Activated CD4-positive, alpha-beta T cell treated with anti-CD3 and anti-CD28 coated beads for 24 hours (primary cell): ENCODE measurements at regions not wholly inside any gene's neighbourhood (a gene's known extent, or its start where the extent isn't known, plus 50 kb on each side); places are given as distances from the start of the nearest gene placed in this dataset.
A peak's percentile ranks its signal among the peaks of the same experiment; 100 is the strongest.

ENCODE experiments used
- DNase-seq, 2 donors: peaks; one replicate each; pipeline ENCODE4 v3.0.0-alpha.2; 2020; ENCODE audit warnings: low read depth in 2 of 2

DNA sequence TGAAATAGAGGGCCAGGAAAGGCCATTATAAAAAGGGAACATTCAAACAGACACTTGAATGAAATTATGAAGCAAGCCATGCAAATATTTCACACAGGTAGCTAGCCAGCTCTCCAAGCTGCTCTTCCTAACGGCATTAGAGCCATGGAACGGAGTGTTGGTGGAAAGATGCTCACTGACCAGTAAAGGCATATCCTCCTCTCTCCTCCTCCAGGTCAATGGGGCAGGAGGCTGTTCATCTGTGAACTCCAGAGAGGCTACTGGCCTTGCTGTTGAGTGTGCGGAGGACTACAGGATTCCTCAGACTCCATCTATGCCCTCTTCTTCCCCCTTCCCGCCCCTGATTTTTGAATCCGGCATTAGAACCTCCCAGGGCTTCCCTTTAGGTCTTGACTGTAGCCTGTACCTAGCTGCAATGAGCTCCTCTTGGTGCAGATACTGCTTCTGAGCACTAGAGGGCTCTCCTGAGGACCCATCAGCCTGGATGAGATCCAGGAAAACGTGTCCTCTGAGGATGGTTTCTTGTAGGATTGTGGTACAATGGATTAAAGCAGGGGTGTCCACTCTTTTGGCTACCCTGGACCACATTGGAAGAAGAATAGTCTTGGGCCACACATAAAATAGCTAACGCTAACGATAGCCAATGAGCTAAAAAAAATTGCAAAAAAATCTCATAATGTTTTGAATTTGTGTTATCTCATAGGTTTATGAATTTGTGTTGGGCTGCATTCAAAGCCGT, 162.2 kb downstream of the SREK1 start:
- peak; percentile 6 to 7 for DNase-seq

GRCh38 chr5:66306844-66307315, 162.8 kb downstream of the SREK1 start:
- DNase-seq: no peak

DNA sequence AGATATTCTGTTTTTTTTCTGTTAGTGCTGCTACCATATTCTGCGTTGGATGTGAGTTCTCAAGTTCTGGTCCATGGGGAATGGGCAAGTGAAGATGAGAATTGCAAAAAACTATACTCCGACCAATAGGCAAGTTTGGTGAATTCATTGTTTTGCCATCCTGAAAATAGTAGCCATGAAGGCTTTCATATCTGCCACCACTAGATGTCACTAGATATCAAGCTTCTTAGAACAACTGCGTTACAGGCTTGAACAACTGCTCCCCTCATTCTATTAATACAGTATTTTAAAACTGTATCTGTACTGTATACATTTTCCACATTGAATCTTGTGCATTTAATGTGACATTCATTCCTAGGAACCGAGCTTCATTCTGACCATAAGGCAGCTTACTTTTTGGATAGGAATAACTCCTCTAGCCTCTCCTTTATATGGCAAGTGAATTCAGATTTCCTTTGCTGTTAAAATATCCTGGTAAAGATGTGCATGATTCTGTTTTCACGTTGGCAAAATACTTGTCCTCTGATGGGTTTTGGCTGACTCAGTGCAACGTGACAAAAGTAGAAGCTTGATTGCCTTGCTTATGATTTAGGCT, 163.6 kb downstream of the SREK1 start:
- no peak for DNase-seq

- no peak for DNase-seq
These were observed 168.2 kb downstream of the SREK1 start for GRCh38 chr5:66312266-66312665.

DNA sequence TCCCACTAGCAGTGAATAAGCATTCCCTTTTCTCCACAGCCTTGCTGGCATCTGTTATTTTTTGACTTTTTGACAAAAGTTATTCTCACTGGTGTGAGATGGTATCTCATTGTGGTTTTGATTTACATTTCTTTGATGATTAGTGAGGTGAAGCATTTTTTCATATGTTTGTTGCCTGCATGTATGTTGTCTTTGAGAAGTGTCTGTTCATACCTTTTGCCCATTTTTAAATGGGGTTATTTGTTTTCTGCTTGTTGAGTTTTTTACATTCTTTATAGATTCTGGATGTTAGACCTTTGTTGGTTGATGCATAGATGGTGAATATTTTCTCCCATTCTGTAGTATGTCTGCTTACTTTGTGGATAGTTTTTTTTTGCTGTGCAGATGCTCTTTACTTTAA, 171.7 kb downstream of the SREK1 start:
- no peak for DNase-seq

GRCh38 chr5:66322786-66323528, 178.9 kb downstream of the SREK1 start:
- DNase-seq: no peak

DNA sequence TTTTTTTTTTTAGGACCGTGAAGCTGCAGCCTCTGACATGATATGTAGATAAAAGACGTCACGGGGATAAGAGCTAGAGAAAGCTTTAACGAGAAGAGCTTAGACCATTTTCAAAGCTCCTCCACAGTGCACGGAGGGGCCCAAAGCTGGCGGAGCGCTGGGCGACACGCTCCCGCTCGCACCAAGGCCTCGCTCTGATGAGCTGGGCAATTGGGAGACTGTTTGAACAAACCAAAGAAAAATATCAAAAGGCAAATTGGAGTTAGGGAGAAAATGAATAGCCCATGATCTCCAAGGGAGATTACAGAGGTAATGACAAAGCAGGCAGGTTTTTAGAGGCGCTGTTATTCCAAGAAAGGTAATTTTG, 179.4 kb downstream of the SREK1 start:
- DNase-seq: no peak

DNA sequence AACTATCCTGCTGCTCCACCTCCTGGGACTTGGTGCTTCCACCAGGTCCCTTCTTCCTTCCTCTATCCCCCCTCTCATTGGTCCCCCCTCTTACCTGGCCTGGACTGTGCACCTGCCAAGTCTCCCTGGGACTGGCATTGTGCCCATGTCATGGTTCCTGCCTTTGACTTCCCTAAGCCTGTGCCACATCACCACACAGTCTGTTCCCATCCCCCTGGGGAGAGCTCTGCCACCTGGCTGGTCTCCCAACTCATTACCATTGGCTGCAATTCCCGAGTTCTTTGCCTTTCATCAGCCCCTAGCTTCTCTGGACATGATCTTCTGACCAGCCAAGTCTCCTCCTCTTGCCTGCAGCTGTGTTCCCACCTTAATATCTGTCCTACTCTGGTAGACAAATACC, 180.3 kb downstream of the SREK1 start:
- no peak for DNase-seq

DNA sequence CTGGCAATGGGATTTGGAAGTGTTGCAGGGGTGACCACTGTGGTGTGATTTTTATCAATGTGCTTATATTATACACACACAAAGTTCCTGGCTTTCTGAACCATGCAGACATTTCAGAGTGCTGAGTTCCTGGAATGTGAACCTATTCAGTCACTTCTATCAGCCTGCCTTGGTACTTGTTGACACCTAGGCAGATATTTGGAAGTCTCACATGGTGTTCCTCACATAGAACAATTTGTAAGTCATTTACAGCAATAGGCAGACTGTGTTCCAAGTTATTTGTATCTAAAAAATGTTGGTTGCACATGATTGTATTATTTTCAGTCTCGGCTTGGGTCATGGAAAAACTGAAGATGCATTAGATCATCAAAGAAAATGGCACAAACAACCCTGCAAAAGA, 182.2 kb downstream of the SREK1 start:
- no peak for DNase-seq

- DNase-seq: no peak
These were observed 182.9 kb downstream of the SREK1 start for GRCh38 chr5:66327008-66327407.

DNA sequence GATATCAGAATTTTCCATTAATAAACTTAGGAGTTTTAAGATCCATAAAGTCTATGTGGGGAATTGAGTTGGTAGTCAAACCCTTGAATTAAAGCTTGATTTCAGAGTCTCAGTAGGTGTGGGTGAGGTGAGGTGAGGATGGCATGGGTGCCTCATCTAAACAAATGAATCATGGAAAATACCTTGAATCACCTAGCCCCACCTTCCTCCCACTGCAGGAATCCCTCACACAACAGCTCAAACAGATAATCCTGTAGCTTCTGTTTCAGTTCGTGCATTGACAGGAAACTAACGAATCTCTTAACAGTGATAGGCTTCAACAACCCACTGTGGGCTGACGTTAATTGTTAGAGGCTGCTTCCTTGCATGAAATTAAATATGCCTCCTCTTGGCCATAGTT, 185.0 kb downstream of the SREK1 start:
- DNase-seq: peak in 1 of 2 donors; percentile 3

DNA sequence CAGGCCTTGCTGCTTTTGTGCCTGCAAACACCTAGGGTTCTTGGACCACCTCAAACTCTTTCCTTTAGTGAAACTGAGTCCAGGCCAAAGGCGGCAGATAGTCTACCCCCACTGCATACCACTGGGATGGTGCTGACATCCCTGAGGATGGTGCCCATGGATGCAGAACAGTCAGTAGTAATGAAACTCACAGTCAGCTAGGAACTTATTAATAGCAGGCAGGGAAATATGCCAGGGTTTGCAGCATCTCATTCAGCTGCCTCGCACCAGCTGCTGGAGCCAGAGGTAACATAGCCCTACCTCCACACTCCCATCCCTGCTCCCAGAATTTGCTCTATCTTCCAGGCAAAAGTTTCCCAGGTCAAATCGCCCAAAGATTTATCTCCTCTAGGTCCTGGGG, 189.1 kb downstream of the SREK1 start:
- no peak for DNase-seq

DNA sequence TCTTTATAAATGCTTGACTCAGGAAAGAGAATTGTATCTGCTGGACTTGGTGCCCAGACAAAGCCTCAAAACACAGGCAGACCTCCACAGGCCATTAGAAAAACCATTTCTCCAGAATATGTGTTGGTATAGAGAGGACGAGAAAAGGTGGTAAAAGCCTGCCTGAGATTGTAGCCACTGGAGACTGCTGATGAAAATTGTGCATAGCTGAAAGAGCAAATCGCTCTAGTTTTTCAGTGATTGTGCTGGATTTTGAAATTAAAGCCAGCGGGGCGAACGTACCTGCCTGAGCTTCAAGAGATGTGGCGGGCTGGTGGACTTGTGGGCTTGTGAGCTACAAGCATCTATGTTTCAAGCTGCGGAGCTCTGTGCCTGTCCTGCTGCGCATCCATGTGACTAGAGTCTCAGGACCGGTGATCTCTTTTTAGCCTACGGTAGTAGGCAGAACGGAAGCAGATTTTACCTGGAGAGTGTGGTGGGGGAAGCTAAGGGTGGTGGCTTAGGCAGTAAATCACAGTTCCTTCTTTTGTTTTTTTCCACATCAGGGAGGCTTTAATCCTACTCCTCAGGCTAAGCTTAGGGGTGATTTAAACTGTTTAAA, 193.6 kb downstream of the SREK1 start:
- DNase-seq: no peak

GRCh38 chr5:66338828-66339227, 194.7 kb downstream of the SREK1 start:
- no peak for DNase-seq

DNA sequence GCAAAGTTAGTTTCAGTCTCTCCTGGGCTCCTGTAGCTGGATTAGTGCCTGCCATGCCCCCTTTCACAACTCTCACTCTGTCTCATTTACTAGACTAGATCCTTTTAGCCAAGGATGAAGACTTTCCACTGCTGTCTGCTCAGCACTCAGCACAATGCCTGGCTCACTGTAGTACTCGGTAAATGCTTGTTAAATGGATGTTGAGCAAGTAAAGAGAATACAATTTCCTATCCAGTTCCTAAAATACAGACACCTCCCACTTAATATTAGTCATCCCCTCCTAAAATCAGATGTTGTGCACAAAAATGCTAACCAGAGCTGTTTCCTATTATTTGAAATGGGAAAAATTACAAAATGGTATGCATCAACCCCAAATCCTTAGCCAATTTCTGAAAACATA, 195.8 kb downstream of the SREK1 start:
- no peak for DNase-seq

DNA sequence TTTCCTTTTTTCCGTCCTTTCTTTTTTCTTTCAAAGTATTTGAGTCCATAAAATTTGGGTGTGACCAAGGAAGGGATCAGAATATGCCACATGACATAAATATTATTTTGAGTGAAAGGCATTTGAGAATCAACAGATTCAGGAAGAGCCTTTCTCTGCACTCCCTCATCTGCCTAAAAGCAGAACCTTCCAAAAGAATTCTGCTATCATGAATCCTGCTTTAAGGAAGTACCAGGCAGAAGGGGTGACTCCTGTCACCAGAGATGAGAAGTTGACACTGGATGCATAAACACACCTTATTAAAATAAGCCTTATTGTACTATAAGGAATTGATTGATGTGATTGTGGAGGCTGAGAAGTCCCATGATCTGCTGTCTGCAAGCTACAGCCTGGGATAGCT, 196.7 kb downstream of the SREK1 start:
- no peak for DNase-seq

- DNase-seq: no peak
These were observed 198.3 kb downstream of the SREK1 start for GRCh38 chr5:66342341-66342880.

DNA sequence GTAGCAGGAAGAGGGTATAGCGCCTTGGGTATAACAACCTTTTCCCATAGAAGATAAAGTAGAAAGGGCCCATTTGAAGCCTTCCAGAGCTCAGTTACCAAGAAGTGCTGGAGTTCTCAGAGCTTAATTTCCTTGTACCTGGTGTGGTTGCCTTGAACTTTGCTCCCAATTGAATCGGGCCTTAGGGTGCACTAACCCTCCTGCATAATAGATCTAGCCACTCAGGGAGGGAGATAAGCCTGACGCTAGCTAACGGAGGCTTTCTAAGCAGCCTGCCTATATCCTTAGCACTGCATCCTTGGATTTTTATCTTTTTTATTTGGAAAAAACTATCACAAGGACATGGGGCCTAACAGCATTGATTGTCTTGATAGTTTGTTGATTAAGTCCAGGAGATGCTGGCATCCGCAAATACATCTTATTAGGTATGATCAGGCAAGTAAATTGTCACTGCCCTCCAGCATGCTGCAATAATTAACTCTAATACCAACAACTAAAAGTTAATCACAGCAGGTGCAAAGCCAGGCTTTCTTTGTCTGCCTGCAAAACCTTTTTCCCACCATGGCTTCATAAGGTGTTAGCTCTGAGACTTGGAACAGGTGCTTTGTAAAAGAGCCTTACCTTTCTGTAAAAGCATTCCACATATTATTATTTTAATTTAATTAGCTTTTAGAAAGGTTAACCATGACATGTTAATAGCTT, 199.4 kb downstream of the SREK1 start:
- DNase-seq: no peak

- DNase-seq: no peak
These were observed 200.4 kb downstream of the SREK1 start for GRCh38 chr5:66344544-66344943.

- no peak for DNase-seq
These were observed 201.2 kb downstream of the SREK1 start for GRCh38 chr5:66345281-66345680.

GRCh38 chr5:66346869-66347268, 202.8 kb downstream of the SREK1 start:
- DNase-seq: no peak
